Right lobe of liver (tissue), 6 donors: ENCODE measurements at regions not wholly inside any gene's neighbourhood (a gene's known extent, or its start where the extent isn't known, plus 50 kb on each side); places are given as distances from the start of the nearest gene placed in this dataset.

ENCODE experiments used
- ATAC-seq, 4 donors: fragments of 200-7000 bp; cut with Tn5 transposase; one replicate each; pipeline ENCODE4 v1.9.1; 2020; ENCODE audit warnings: mild to moderate bottlenecking in 4 of 4, moderate library complexity in 4 of 4
- DNase-seq, 3 donors: peaks; one replicate each; pipeline ENCODE4 v3.0.0-alpha.2; 2020
- H3K27ac ChIP-seq, 3 donors: fragments of 200-600 bp; one replicate each; pipeline ENCODE4 v1.8.0; 2022
- H3K27me3 ChIP-seq, 2 donors: fragments of 200-600 bp; one replicate each; pipeline ENCODE4 v1.8.0; 2022
- H3K36me3 ChIP-seq, 4 donors: fragments of 200-600 bp; sonication (generic) in 1 of 4; one replicate each; pipeline versions ENCODE4 v1.5.1 to v1.8.0; 2017 to 2022; ENCODE audit warnings: control low read depth in 1 of 4
- H3K4me1 ChIP-seq, 4 donors: fragments of 200-600 bp; sonication (generic) in 1 of 4; one replicate each; pipeline versions ENCODE4 v1.5.1 to v1.8.0; 2017 to 2022; ENCODE audit warnings: control low read depth in 1 of 4
- H3K4me3 ChIP-seq, 3 donors: fragments of 200-600 bp; one replicate each; pipeline ENCODE4 v1.8.0; 2022
- H3K9me3 ChIP-seq, 4 donors: fragments of 200-600 bp; sonication (generic) in 1 of 4; one replicate each; pipeline versions ENCODE4 v1.5.1 to v1.8.0; 2017 to 2022; ENCODE audit warnings: control low read depth in 1 of 4
- CTCF ChIP-seq, 4 donors: fragments of 200-600 bp in 3 of 4; fragments of 450-650 bp in 1 of 4; IDR thresholded peaks; one replicate each; pipeline versions ENCODE4 v1.5.1 to v1.8.0; 2016 to 2022; ENCODE audit warnings: antibody characterized with exemption in 4 of 4, mild to moderate bottlenecking in 2 of 4
- POLR2A ChIP-seq: fragments of 450-650 bp; IDR thresholded peaks from one replicate; pipeline ENCODE4 v1.6.1; 2017; ENCODE audit warnings: antibody characterized with exemption, mild to moderate bottlenecking
- WGBS: methylation state at CpG from one replicate; pipeline ENCODE4 v1.1.6; 2018; ENCODE audit warnings: low coverage, low lambda C conversion rate; ENCODE audit not compliant: insufficient coverage; ENCODE audit errors: missing lambda C conversion rate; 5-methylcytosine and 5-hydroxymethylcytosine counted together
- intact Hi-C, 2 donors: fragments of 100-400 bp; cut with DNase I; formaldehyde crosslinking; loops; one replicate each; pipeline versions ENCODE4 v1.11.2 to v1.14.1; 2022
- donor health status: DM: no; HTN: yes; CAD: no.
- donor health status: DM: no; HTN: no; CAD: no.
- donor health status: DM: no; HTN: no; CAD: no.
- donor health status: DM: no; HTN: yes; CAD: no.
- donor health status: DM: no; HTN: yes; CAD: no.

GRCh38 chr13:70841240-70842061 lies 733.2 kb upstream of the KLHL1 start:
- TF ChIP-seq POLR2A: no peak
- TF ChIP-seq CTCF (IDR thresholded peaks at IDR 0.05): no peak
- intact Hi-C loops: no loop called here
- 60% methylated on average over 4 of the region's 12 CpGs for WGBS
- no peaks in the 10 kb centered on the region for H3K27me3 ChIP-seq
- H3K4me3 ChIP-seq: no peak overlapping the region
- DNase-seq (no peak), ATAC-seq (no peak)
- H3K4me1 ChIP-seq: no peaks in the 10 kb centered on the region
- no peaks in the 10 kb centered on the region for H3K9me3 ChIP-seq
- H3K27ac ChIP-seq: no peak overlapping the region
- H3K36me3 ChIP-seq: no peaks in the 10 kb centered on the region

GRCh38 chr13:70835371-70835770 lies 727.1 kb upstream of the KLHL1 start:
- DNase-seq: no peak

GRCh38 chr13:70829748-70830147 lies 721.5 kb upstream of the KLHL1 start:
- H3K4me3 ChIP-seq: no peak overlapping the region
- H3K27ac ChIP-seq: no peak overlapping the region

More at GRCh38 chr13:70835371-70835770, 727.1 kb upstream of the KLHL1 start:
- no peaks in the 10 kb centered on the region for H3K4me1 ChIP-seq
- H3K27ac ChIP-seq: no peak overlapping the region
- H3K36me3 ChIP-seq: no peaks in the 10 kb centered on the region
- intact Hi-C loops: no loop called here
- no peaks in the 10 kb centered on the region for H3K27me3 ChIP-seq
- 73% methylated on average over 1 of the region's 1 CpG for WGBS
- TF ChIP-seq CTCF (IDR thresholded peaks at IDR 0.05) (no peak), POLR2A (no peak)
- H3K9me3 ChIP-seq: no peaks in the 10 kb centered on the region
- H3K4me3 ChIP-seq: no peak overlapping the region
- no peak for ATAC-seq

GRCh38 chr13:70817576-70817975 lies 709.3 kb upstream of the KLHL1 start:
- intact Hi-C loops: no loop called here
- no peaks in the 10 kb centered on the region for H3K27me3 ChIP-seq
- H3K9me3 ChIP-seq: no peaks in the 10 kb centered on the region
- H3K36me3 ChIP-seq: no peaks in the 10 kb centered on the region
- no peak for TF ChIP-seq POLR2A
- no peak for TF ChIP-seq CTCF (IDR thresholded peaks at IDR 0.05)
- DNase-seq (no peak), ATAC-seq (no peak)
- H3K27ac ChIP-seq: no peak overlapping the region
- WGBS: 54% methylated on average over 2 of the region's 2 CpGs
- no peak overlapping the region for H3K4me3 ChIP-seq
- H3K4me1 ChIP-seq: no peaks in the 10 kb centered on the region

More at GRCh38 chr13:70829748-70830147, 721.5 kb upstream of the KLHL1 start:
- TF ChIP-seq CTCF (IDR thresholded peaks at IDR 0.05): no peak
- no peak for TF ChIP-seq POLR2A
- intact Hi-C loops: no loop called here
- H3K4me1 ChIP-seq: no peaks in the 10 kb centered on the region
- no peaks in the 10 kb centered on the region for H3K9me3 ChIP-seq
- ATAC-seq (no peak), DNase-seq (no peak)
- 49% methylated on average over 4 of the region's 4 CpGs for WGBS
- H3K36me3 ChIP-seq: no peaks in the 10 kb centered on the region
- H3K27me3 ChIP-seq: no peaks in the 10 kb centered on the region
